SK-N-SH (cell line): ENCODE measurements at regions not wholly inside any gene's neighbourhood (a gene's known extent, or its start where the extent isn't known, plus 50 kb on each side); places are given as distances from the start of the nearest gene placed in this dataset.

Source experiments
- EP300 ChIP-seq, 2 experiments: IDR thresholded peaks; 2 replicates each; pipeline versions ENCODE4 v1.4.0 to v1.6.1; 2012; ENCODE audit warnings: borderline replicate concordance in 1 of 2, low read depth in 1 of 2, low read length in 1 of 2
- FOXJ3 ChIP-seq: sonication (generic); formaldehyde crosslinking; IDR thresholded peaks from 2 replicates; pipeline ENCODE4 v1.5.1; 2020; ENCODE audit warnings: mild to moderate bottlenecking, missing genetic modification reagents
- FOXM1 ChIP-seq: IDR thresholded peaks from 2 replicates; pipeline ENCODE4 v1.4.0; 2012; ENCODE audit warnings: low read depth, mild to moderate bottlenecking
- POLR2AphosphoS5 ChIP-seq: IDR thresholded peaks from 2 replicates; pipeline ENCODE4 v1.6.1; 2012; ENCODE audit warnings: low read depth, low read length
- RFX5 ChIP-seq: IDR thresholded peaks from 2 replicates; pipeline ENCODE4 v1.6.1; 2012; ENCODE audit warnings: mild to moderate bottlenecking, improper control_type of control experiment, low read length
- SIN3A ChIP-seq: IDR thresholded peaks from 2 replicates; pipeline ENCODE4 v1.6.1; 2012; ENCODE audit warnings: low read depth, mild to moderate bottlenecking, low read length, moderate library complexity, borderline replicate concordance
- TAF1 ChIP-seq: IDR thresholded peaks from 2 replicates; pipeline ENCODE4 v1.6.1; 2012; ENCODE audit warnings: low read depth, mild to moderate bottlenecking, low read length, moderate library complexity, borderline replicate concordance
- TF ChIP-seq, protein P1 (sequence below): fragments of 200-600 bp; sonication (generic); IDR thresholded peaks from 2 replicates; pipeline ENCODE4 v1.6.1; 2017; ENCODE audit warnings: antibody characterized with exemption, mild to moderate bottlenecking, moderate library complexity
- TF ChIP-seq, protein P2 (sequence below): IDR thresholded peaks from 2 replicates; pipeline ENCODE4 v1.4.0; 2012; ENCODE audit warnings: low read depth

DNA sequence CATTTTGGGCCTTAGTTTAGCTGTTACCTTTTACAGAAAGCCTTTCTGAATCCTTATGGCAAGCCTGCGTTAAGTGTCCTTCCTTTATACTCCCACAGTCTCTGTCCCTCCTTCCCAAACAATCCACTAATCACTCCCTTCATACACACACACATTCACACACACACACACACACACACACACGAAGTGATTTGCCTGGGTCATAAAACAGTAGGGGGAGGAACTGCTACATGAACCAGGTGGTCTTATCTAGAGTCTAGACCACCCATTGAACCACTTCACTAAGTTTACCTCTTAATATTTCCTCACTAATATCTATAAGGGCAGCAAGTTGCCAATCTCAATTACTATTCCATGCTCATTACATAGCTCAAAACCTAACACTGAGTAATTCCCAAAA is 196.7 kb upstream of the GUCY1A2 start:
- no peak for TF ChIP-seq FOXJ3 (CRISPR knock-in tag)
- TF ChIP-seq, protein P1, sequence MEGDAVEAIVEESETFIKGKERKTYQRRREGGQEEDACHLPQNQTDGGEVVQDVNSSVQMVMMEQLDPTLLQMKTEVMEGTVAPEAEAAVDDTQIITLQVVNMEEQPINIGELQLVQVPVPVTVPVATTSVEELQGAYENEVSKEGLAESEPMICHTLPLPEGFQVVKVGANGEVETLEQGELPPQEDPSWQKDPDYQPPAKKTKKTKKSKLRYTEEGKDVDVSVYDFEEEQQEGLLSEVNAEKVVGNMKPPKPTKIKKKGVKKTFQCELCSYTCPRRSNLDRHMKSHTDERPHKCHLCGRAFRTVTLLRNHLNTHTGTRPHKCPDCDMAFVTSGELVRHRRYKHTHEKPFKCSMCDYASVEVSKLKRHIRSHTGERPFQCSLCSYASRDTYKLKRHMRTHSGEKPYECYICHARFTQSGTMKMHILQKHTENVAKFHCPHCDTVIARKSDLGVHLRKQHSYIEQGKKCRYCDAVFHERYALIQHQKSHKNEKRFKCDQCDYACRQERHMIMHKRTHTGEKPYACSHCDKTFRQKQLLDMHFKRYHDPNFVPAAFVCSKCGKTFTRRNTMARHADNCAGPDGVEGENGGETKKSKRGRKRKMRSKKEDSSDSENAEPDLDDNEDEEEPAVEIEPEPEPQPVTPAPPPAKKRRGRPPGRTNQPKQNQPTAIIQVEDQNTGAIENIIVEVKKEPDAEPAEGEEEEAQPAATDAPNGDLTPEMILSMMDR, result no peak
- TF ChIP-seq TAF1, result no peak
- TF ChIP-seq EP300 (IDR thresholded peaks at IDR 0.05; ENCODE audit: borderline replicate concordance in 1 of 2, low read depth in 1 of 2, low read length in 1 of 2), result no peak
- no peak for TF ChIP-seq RFX5
- no peak for TF ChIP-seq POLR2AphosphoS5
- TF ChIP-seq SIN3A, result no peak
- no peak for TF ChIP-seq FOXM1
- TF ChIP-seq, protein P2, sequence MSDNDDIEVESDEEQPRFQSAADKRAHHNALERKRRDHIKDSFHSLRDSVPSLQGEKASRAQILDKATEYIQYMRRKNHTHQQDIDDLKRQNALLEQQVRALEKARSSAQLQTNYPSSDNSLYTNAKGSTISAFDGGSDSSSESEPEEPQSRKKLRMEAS, result no peak
